ENCODE measurements at regions not wholly inside any gene's neighbourhood (a gene's known extent, or its start where the extent isn't known, plus 50 kb on each side); places are given as distances from the start of the nearest gene placed in this dataset.
"Not testable (repeated sequence)": the region's sequence is repeated elsewhere in the genome, so short reads cannot be mapped to it uniquely, and the experiment has no call there.

- not testable (repeated sequence) for DNase-seq (ENCODE audit: low spot score)
Measured at GRCh38 chr6:57984575-57984974, 667.1 kb downstream of the PRIM2 start.

- DNase-seq (ENCODE audit: low spot score), result not testable (repeated sequence)
Measured at GRCh38 chr6:57985734-57986133, 668.3 kb downstream of the PRIM2 start.

- not testable (repeated sequence) for DNase-seq (ENCODE audit: low spot score)
Measured at GRCh38 chr6:57986584-57986983, 669.2 kb downstream of the PRIM2 start.

GRCh38 chr6:57989520-57990080 lies 672.2 kb downstream of the PRIM2 start:
- DNase-seq (ENCODE audit: low spot score), result peak; percentile 2

- DNase-seq (ENCODE audit: low spot score), result not testable (repeated sequence)
Measured at GRCh38 chr6:57998858-57999619, 681.6 kb downstream of the PRIM2 start.

- DNase-seq (ENCODE audit: low spot score), result not testable (repeated sequence)
Measured at GRCh38 chr6:58000233-58000632, 682.8 kb downstream of the PRIM2 start.

- DNase-seq (ENCODE audit: low spot score), result peak; percentile 6
Measured at GRCh38 chr6:58003417-58004167, 686.2 kb downstream of the PRIM2 start.

GRCh38 chr6:58007334-58008000 lies 690.0 kb downstream of the PRIM2 start:
- not testable (repeated sequence) for DNase-seq (ENCODE audit: low spot score)

GRCh38 chr6:58008001-58008335 lies 690.5 kb downstream of the PRIM2 start:
- DNase-seq (ENCODE audit: low spot score), result not testable (repeated sequence)

- not testable (repeated sequence) for DNase-seq (ENCODE audit: low spot score)
Measured at GRCh38 chr6:58011954-58012600, 694.6 kb downstream of the PRIM2 start.

- not testable (repeated sequence) for DNase-seq (ENCODE audit: low spot score)
Measured at GRCh38 chr6:58016614-58017013, 699.2 kb downstream of the PRIM2 start.

GRCh38 chr6:58028188-58028587 lies 710.8 kb downstream of the PRIM2 start:
- not testable (repeated sequence) for DNase-seq (ENCODE audit: low spot score)

GRCh38 chr6:58038213-58038612 lies 720.8 kb downstream of the PRIM2 start:
- DNase-seq (ENCODE audit: low spot score), result peak; percentile 28

GRCh38 chr6:58046584-58046983 lies 729.2 kb downstream of the PRIM2 start:
- DNase-seq (ENCODE audit: low spot score), result not testable (repeated sequence)

GRCh38 chr6:58047389-58047788 lies 730.0 kb downstream of the PRIM2 start:
- not testable (repeated sequence) for DNase-seq (ENCODE audit: low spot score)

- DNase-seq (ENCODE audit: low spot score), result not testable (repeated sequence)
Measured at GRCh38 chr6:58047865-58048264, 730.4 kb downstream of the PRIM2 start.

GRCh38 chr6:58055465-58056176 lies 738.2 kb downstream of the PRIM2 start:
- not testable (repeated sequence) for DNase-seq (ENCODE audit: low spot score)

- DNase-seq (ENCODE audit: low spot score), result peak; percentile 41
Measured at GRCh38 chr6:58059701-58060100, 742.3 kb downstream of the PRIM2 start.

- not testable (repeated sequence) for DNase-seq (ENCODE audit: low spot score)
Measured at GRCh38 chr6:58063542-58063941, 746.1 kb downstream of the PRIM2 start.

- DNase-seq (ENCODE audit: low spot score), result not testable (repeated sequence)
Measured at GRCh38 chr6:58067867-58068548, 750.6 kb downstream of the PRIM2 start.

Measured in A172 (cell line).